HAP-1 (cell line): ENCODE measurements at regions not wholly inside any gene's neighbourhood (a gene's known extent, or its start where the extent isn't known, plus 50 kb on each side); places are given as distances from the start of the nearest gene placed in this dataset.

Experiments used
- DNase-seq, 2 experiments: peaks; one replicate each; pipeline ENCODE4 v3.0.0-alpha.2; 2016 to 2020; ENCODE audit warnings: low spot score in 2 of 2
- H3K27me3 ChIP-seq: fragments of 250-450 bp; sonication (Bioruptor Pico); 2 replicates; pipeline ENCODE4 v1.5.1; 2020; ENCODE audit warnings: low read depth, mild to moderate bottlenecking, moderate library complexity
- H3K36me3 ChIP-seq: fragments of 250-450 bp; sonication (Bioruptor Pico); replicated peaks from 2 replicates; pipeline ENCODE4 v1.5.1; 2020; ENCODE audit warnings: mild to moderate bottlenecking
- H3K4me1 ChIP-seq: fragments of 250-450 bp; sonication (Bioruptor Pico); 2 replicates; pipeline ENCODE4 v1.5.1; 2020; ENCODE audit warnings: mild to moderate bottlenecking
- H3K4me3 ChIP-seq: fragments of 250-450 bp; sonication (Bioruptor Pico); 2 replicates; pipeline ENCODE4 v1.5.1; 2020; ENCODE audit warnings: mild to moderate bottlenecking, moderate library complexity
- H3K9me3 ChIP-seq: fragments of 250-450 bp; sonication (Bioruptor Pico); 2 replicates; pipeline ENCODE4 v1.5.1; 2020; ENCODE audit warnings: mild to moderate bottlenecking, moderate library complexity
- in situ Hi-C: fragments of 300-500 bp; cut with MboI; formaldehyde crosslinking; loops from 3 replicates; pipeline ENCODE4 v1.14.3; 2020; ENCODE audit warnings: low sequenced_read_pairs, inconsistent platforms, mixed read lengths

DNA sequence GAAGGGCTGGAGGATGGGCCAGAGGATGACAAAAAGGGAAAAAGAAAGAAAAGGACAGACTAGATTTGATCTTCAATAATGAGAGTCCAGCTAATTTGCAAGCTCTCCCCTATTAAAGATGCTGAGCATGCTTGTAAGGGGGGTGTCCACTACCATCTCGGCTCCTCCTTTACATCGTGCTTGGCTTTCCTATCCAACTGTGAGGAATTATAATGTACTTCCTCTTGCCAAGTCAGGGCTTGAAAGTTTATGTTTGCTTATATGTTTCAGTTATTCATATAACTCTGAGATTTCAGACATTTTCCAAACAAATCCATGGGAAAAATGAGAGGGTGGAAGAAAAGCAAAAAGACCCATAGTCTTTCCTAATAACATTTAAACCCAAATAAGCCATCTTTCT lies 387.1 kb downstream of the METTL15 start:
- no peak for DNase-seq
- Histone ChIP-seq H3K4me3 (no peak overlapping the region), H3K36me3 (no peaks in the 10 kb centered on the region), H3K9me3 (no peaks in the 10 kb centered on the region), H3K27me3 (no peaks in the 10 kb centered on the region), H3K4me1 (no peaks in the 10 kb centered on the region)
- in situ Hi-C loops, result no loop called here

GRCh38 chr11:28491431-28491830 lies 383.2 kb downstream of the METTL15 start:
- in situ Hi-C loops, result no loop called here
- H3K4me3 ChIP-seq, result no peak overlapping the region
- H3K36me3 ChIP-seq, result no peaks in the 10 kb centered on the region
- no peaks in the 10 kb centered on the region for H3K9me3 ChIP-seq
- no peaks in the 10 kb centered on the region for H3K27me3 ChIP-seq
- no peak for DNase-seq
- no peaks in the 10 kb centered on the region for H3K4me1 ChIP-seq

DNA sequence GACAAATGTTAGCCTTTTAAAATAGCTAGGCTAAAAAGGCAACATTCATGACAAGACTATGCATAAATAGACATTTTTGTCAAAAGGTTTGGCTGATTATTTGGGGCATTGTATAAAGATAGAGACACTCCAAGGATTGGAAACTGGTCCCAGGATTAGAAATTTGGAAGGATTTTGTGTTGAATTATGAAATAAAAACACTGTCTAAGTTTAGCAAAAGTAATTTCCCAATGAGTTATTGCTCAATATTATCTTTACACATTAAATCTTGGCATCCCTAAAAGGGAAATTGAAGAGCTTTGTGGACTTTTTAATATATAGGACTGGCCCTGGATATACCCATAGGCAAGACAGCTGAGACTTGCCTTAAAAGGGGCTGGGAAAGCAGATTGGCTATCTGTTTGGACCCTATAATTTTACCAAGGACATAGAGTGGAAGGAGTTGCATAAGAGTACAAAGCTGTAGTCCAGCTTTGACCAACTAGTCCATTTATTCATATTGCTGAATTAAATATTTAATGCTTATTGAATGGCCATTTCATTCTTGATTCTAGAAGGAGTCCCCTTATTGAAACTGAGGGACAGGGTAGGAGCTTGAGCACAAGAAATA lies 382.7 kb downstream of the METTL15 start:
- no peaks in the 10 kb centered on the region for H3K9me3 ChIP-seq
- no peak for DNase-seq
- no peaks in the 10 kb centered on the region for H3K27me3 ChIP-seq
- no peaks in the 10 kb centered on the region for H3K4me1 ChIP-seq
- in situ Hi-C loops, result no loop called here
- no peak overlapping the region for H3K4me3 ChIP-seq
- H3K36me3 ChIP-seq, result no peaks in the 10 kb centered on the region

DNA sequence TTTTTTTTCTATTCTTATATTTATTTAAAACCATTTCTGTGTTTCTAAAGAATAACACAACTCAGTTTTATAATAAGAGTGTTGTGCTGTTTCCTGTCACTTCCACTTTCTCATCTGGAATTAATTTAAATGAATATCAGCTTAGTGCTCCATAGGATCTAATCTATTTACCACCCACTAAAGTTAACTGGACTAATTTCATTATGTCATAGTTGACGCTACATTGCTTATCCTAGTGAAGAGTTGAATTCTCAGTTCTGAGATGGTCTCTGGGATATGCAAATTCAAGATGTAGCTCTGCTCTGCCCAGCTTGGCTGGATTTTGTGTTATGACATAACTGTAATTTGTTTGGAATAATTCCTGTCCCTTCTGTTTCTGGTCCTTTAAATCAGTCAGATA lies 380.1 kb downstream of the METTL15 start:
- Histone ChIP-seq H3K4me3 (no peak overlapping the region), H3K27me3 (no peaks in the 10 kb centered on the region), H3K9me3 (no peaks in the 10 kb centered on the region), H3K4me1 (no peaks in the 10 kb centered on the region), H3K36me3 (no peaks in the 10 kb centered on the region)
- DNase-seq, result no peak
- in situ Hi-C loops, result no loop called here

GRCh38 chr11:28483072-28483867 lies 375.1 kb downstream of the METTL15 start:
- Histone ChIP-seq H3K4me3 (no peak overlapping the region), H3K4me1 (no peaks in the 10 kb centered on the region), H3K27me3 (no peaks in the 10 kb centered on the region), H3K9me3 (no peaks in the 10 kb centered on the region), H3K36me3 (no peaks in the 10 kb centered on the region)
- DNase-seq, result no peak
- in situ Hi-C loops, result no loop called here

DNA sequence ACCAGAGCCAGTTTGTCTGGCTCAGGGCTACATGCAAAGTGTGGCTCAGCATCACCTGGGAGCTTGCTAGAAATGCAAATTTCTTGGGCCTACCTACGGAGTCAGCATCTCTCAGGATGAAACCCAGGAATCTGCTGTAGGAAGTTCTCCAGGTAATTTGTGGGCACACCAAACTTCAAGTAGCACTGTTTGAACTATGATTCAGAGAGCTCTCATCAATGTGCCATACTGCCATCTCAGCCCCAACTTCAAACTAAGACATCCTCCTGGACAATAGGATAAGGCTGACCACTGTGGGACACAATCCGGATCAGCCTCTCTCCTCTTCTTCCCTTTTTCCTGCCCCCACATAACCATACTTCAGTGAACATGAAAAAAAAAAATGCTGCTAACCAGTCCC lies 374.5 kb downstream of the METTL15 start:
- in situ Hi-C loops, result no loop called here
- no peaks in the 10 kb centered on the region for H3K27me3 ChIP-seq
- no peaks in the 10 kb centered on the region for H3K36me3 ChIP-seq
- DNase-seq, result no peak
- H3K4me1 ChIP-seq, result no peaks in the 10 kb centered on the region
- no peaks in the 10 kb centered on the region for H3K9me3 ChIP-seq
- no peak overlapping the region for H3K4me3 ChIP-seq

DNA sequence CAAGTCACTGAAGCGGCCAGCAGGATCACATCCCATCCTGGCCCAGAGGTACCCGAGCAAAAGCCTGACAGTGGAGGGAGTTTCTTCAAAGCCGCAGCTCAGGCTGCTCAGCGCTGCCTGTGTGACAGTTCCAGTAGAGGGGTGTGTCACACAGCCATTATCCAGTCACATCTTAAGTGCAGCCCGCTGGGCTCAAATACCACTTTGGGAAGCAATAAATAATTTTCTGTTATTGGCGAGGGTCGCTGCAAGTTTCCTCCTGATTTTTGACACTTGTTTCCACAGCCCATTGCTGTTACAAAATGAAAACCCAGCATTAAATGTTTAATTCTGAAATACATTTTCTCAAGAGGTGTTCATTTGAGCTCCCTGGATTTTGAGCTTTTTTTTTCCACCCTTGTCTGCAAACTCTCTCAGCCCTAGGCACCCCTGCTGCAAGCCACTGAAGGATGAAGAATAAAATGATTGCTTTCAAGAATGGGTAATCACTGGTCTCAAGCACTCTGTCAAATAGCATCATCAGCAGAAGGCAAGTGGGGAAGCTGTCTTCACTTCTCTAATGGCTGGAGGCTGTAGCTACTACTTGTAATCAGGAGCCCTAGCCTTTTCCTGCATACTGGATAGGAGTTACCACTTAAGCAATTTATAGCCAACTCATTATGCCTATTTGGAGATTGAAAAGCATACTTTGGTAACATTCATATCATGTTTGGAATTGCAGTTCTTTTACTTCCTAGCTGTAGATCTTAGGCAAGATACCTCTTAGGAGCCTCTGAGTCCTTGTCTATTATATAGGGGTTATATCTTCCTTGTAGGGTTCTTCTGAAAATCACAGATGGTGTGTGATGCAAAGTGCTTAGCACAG lies 373.7 kb downstream of the METTL15 start:
- no peaks in the 10 kb centered on the region for H3K36me3 ChIP-seq
- H3K27me3 ChIP-seq, result no peaks in the 10 kb centered on the region
- no peaks in the 10 kb centered on the region for H3K4me1 ChIP-seq
- no peak overlapping the region for H3K4me3 ChIP-seq
- no peak for DNase-seq
- in situ Hi-C loops, result no loop called here
- no peaks in the 10 kb centered on the region for H3K9me3 ChIP-seq

DNA sequence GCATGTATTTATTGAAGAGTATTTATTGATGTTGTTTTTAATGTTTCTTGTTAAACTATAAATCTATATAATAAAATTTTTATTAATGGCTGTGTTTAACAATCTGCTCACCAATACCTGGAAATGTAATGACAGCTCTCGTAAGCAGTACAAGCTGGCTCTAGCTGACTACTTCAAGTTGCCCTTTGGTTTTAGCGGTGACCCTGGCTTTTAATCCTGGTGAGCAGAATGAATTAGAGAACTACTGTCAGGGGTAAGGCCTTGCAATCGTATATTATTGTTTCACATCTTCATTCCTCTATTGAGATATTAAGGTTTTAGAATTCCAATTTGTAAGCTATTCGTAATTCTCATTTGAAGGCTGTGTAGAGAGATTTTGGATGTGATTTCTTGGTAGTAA lies 372.2 kb downstream of the METTL15 start:
- no peaks in the 10 kb centered on the region for H3K36me3 ChIP-seq
- H3K9me3 ChIP-seq, result no peaks in the 10 kb centered on the region
- in situ Hi-C loops, result no loop called here
- H3K27me3 ChIP-seq, result no peaks in the 10 kb centered on the region
- H3K4me3 ChIP-seq, result no peak overlapping the region
- DNase-seq, result no peak
- no peaks in the 10 kb centered on the region for H3K4me1 ChIP-seq

GRCh38 chr11:28476864-28477263 lies 368.7 kb downstream of the METTL15 start:
- H3K4me1 ChIP-seq, result no peaks in the 10 kb centered on the region
- no peaks in the 10 kb centered on the region for H3K27me3 ChIP-seq
- H3K36me3 ChIP-seq, result no peaks in the 10 kb centered on the region
- in situ Hi-C loops, result no loop called here
- no peak overlapping the region for H3K4me3 ChIP-seq
- DNase-seq, result no peak
- H3K9me3 ChIP-seq, result no peaks in the 10 kb centered on the region

- DNase-seq, result no peak
- in situ Hi-C loops, result no loop called here
- H3K27me3 ChIP-seq, result no peaks in the 10 kb centered on the region
- H3K9me3 ChIP-seq, result no peaks in the 10 kb centered on the region
- H3K36me3 ChIP-seq, result no peaks in the 10 kb centered on the region
- no peak overlapping the region for H3K4me3 ChIP-seq
- H3K4me1 ChIP-seq, result no peaks in the 10 kb centered on the region
Measured at GRCh38 chr11:28476049-28476448, 367.9 kb downstream of the METTL15 start.

GRCh38 chr11:28472904-28473303 lies 364.7 kb downstream of the METTL15 start:
- H3K9me3 ChIP-seq, result no peaks in the 10 kb centered on the region
- in situ Hi-C loops, result no loop called here
- H3K36me3 ChIP-seq, result no peaks in the 10 kb centered on the region
- no peak overlapping the region for H3K4me3 ChIP-seq
- H3K4me1 ChIP-seq, result no peaks in the 10 kb centered on the region
- DNase-seq, result no peak
- no peaks in the 10 kb centered on the region for H3K27me3 ChIP-seq

GRCh38 chr11:28471537-28471936 lies 363.3 kb downstream of the METTL15 start:
- Histone ChIP-seq H3K4me1 (no peaks in the 10 kb centered on the region), H3K4me3 (no peak overlapping the region), H3K27me3 (no peaks in the 10 kb centered on the region), H3K36me3 (no peaks in the 10 kb centered on the region), H3K9me3 (no peaks in the 10 kb centered on the region)
- no peak for DNase-seq
- in situ Hi-C loops, result no loop called here

DNA sequence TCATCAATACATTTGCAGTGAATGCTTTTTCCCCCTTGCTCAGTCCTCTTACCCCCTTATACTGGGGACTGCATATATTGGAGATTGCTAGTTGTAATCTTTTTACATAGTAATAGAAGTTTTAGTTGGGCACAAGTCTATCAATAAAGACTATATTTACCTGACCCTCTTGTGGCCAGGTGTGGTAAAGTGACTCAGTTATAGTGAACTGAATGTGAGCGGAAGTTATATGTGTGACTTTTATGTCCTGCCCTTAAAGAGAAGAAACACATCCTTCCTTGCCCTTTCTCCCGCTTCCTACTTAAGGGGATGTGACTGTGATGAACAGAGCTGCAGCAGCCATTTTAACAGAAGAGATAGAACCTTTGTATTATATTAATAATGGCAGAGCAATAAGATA lies 362.0 kb downstream of the METTL15 start:
- no peaks in the 10 kb centered on the region for H3K4me1 ChIP-seq
- no peaks in the 10 kb centered on the region for H3K9me3 ChIP-seq
- H3K36me3 ChIP-seq, result no peaks in the 10 kb centered on the region
- H3K4me3 ChIP-seq, result no peak overlapping the region
- no peaks in the 10 kb centered on the region for H3K27me3 ChIP-seq
- in situ Hi-C loops, result no loop called here
- DNase-seq, result no peak

DNA sequence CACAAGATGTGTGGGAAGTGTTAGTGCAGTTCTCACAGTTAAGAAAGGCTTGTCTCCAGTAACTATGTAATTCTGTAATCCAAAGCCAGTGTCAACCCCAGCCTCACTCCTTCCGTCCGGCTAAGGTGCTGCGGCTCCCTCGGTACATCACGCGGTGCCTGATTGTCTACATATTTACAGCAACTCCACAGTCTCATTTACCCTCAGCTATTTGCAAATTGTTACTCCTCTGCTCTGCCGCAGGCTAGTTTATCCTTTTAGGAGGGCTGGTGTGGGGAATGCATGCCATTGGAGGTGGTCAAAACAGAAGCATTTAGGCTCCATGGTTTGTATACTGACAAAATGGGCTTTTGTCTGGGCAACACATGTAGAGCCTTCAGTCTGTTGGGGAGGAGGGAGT lies 358.3 kb downstream of the METTL15 start:
- in situ Hi-C loops, result no loop called here
- Histone ChIP-seq H3K9me3 (no peaks in the 10 kb centered on the region), H3K4me3 (no peak overlapping the region), H3K4me1 (no peaks in the 10 kb centered on the region), H3K27me3 (no peaks in the 10 kb centered on the region), H3K36me3 (no peaks in the 10 kb centered on the region)
- DNase-seq, result no peak
